ENCODE measurements at regions not wholly inside any gene's neighbourhood (a gene's known extent, or its start where the extent isn't known, plus 50 kb on each side); places are given as distances from the start of the nearest gene placed in this dataset.

- no peak overlapping the region for H3T11ph ChIP-seq (ENCODE audit: low read length)
- H3K9me3 ChIP-seq (ENCODE audit: control insufficient read depth, low read depth, low read length): no peaks in the 10 kb centered on the region
- H3K4me2 ChIP-seq (ENCODE audit: insufficient read depth, insufficient read length, low read length): no peak overlapping the region
- no peak overlapping the region for H2BK5ac ChIP-seq (ENCODE audit: insufficient read length, low read length)
- no peaks in the 10 kb centered on the region for H3K79me1 ChIP-seq (ENCODE audit: insufficient read depth, low read depth, low read length, poor library complexity, severe bottlenecking)
- no peak for TF ChIP-seq CTCF (conservative IDR thresholded peaks at IDR 0.05)
- H3K18ac ChIP-seq (ENCODE audit: insufficient read length, low read depth, low read length): no peak overlapping the region
- no peak overlapping the region for H3K27ac ChIP-seq (ENCODE audit: insufficient read length, low read depth, low read length)
- no CpG with 5 or more reads among the region's 7 CpGs for WGBS (ENCODE audit: extremely low coverage, insufficient read length, low lambda C conversion rate)
- no peak overlapping the region for H4K5ac ChIP-seq (ENCODE audit: insufficient read length, low read depth, low read length)
- Mint-ChIP-seq H3K4me1 (peaks cover 4 to 20% of the 10 kb centered on the region in 2 experiments; a peak in 3 of 4 replicates), H3K9me3 (no peaks in the 10 kb centered on the region), H3K27me3 (ENCODE audit: low read depth) (no peaks in the 10 kb centered on the region), H3K27ac (peak overlapping the region in 1 of 3 experiments; percentile 15; a peak in 1 of 7 replicates), H3K4me3 (no peak overlapping the region), H3K36me3 (ENCODE audit: insufficient read depth in 1 of 3, low read depth in 3 of 3) (no peaks in the 10 kb centered on the region)
- H2AFZ ChIP-seq (ENCODE audit: low read length): no peak overlapping the region
- H3K56ac ChIP-seq (ENCODE audit: insufficient read length, low read depth, low read length): no peak overlapping the region
- H3K23ac ChIP-seq (ENCODE audit: insufficient read length, low read depth, low read length): no peak overlapping the region
- H3K79me2 ChIP-seq (ENCODE audit: insufficient read depth, low read length): no peaks in the 10 kb centered on the region
- DNase-seq: no peak
- H4K91ac ChIP-seq (ENCODE audit: insufficient read length, low read depth, low read length): no peak overlapping the region
- no peak overlapping the region for H3K4ac ChIP-seq (ENCODE audit: low read depth, low read length)
- no peaks in the 10 kb centered on the region for H3K4me1 ChIP-seq (ENCODE audit: insufficient read depth, low read length)
- no peaks in the 10 kb centered on the region for H3K27me3 ChIP-seq (ENCODE audit: insufficient read depth, low read length)
- H3K9ac ChIP-seq (ENCODE audit: extremely low read depth, insufficient read length, low read length): no peak overlapping the region
- no peaks in the 10 kb centered on the region for H3K23me2 ChIP-seq (ENCODE audit: insufficient read length, low read depth, low read length, poor library complexity, severe bottlenecking)
- H3K14ac ChIP-seq (ENCODE audit: insufficient read depth, low read length): no peak overlapping the region
- H4K8ac ChIP-seq (replicated peaks; ENCODE audit: insufficient read length, low read depth, low read length): no peak overlapping the region
- H4K20me1 ChIP-seq (ENCODE audit: control insufficient read depth, insufficient read depth, insufficient read length): no peaks in the 10 kb centered on the region
- no peak overlapping the region for H2AK5ac ChIP-seq (ENCODE audit: insufficient read length, low read length)
- H2BK120ac ChIP-seq (ENCODE audit: low read depth, low read length, poor library complexity, severe bottlenecking): no peak overlapping the region
- H2BK20ac ChIP-seq (ENCODE audit: low read depth, low read length, poor library complexity, severe bottlenecking): no peak overlapping the region
- no peak overlapping the region for H2BK12ac ChIP-seq (ENCODE audit: insufficient read length, low read depth, low read length)
- H2BK15ac ChIP-seq (ENCODE audit: low read depth, low read length): no peak overlapping the region
Observed at GRCh38 chr18:27793013-27793785, 383.7 kb downstream of the CDH2 start.
